ENCODE measurements at regions not wholly inside any gene's neighbourhood (a gene's known extent, or its start where the extent isn't known, plus 50 kb on each side); places are given as distances from the start of the nearest gene placed in this dataset.
"Not testable (repeated sequence)": the region's sequence is repeated elsewhere in the genome, so short reads cannot be mapped to it uniquely, and the experiment has no call there.

DNA sequence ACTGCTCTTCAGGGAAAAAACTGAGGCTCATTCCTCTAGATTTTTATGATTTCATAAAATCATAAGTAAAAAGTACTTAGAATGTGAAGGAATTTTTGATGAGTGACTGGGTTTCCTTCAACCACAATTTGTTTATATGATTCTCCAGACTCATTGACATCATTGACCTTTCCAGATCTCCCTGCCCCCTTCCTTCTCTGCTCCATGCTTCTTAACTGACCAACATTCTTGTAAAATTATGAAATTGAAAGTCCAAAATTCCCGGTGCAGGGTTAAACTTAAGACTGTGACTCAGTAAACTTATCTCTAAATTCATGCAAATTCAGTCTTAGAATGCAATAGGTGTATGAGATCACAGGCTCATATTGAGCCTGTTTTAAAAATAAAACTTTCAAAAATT lies 648.9 kb downstream of the TDRD15 start:
- Histone ChIP-seq H3K27me3 (ENCODE audit: control insufficient read depth, insufficient read depth, low read length) (no peaks in the 10 kb centered on the region), H3K9ac (ENCODE audit: low read depth, low read length) (no peak overlapping the region), H3K4me1 (ENCODE audit: control insufficient read depth, insufficient read depth, low read length) (no peaks in the 10 kb centered on the region), H3K36me3 (ENCODE audit: control insufficient read depth, insufficient read depth, low read length) (no peaks in the 10 kb centered on the region), H3K4me3 (ENCODE audit: low read depth, low read length) (no peak overlapping the region), H3K27ac (ENCODE audit: low read depth, low read length) (no peak overlapping the region), H3K9me3 (ENCODE audit: control insufficient read depth, insufficient read depth, low read length) (no peaks in the 10 kb centered on the region)

DNA sequence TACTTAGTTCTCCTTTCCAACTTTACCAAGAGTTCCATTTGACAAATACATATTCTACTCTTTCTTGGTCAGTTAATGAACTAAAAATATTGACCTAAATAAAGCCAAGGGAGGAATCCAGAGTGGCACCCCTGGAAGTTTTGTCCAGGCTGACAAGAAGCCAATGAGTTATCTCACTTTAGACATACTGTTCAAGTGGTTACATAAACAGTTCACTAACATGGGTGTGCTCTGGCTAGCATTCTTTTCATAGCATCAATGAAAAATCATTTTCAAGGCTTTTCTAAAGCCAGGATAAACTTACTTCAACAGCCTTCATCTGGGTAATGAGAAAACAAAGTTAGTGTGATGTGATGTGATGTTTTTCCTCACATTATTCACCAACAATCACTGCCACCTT lies 649.4 kb downstream of the TDRD15 start:
- Histone ChIP-seq H3K27ac (ENCODE audit: low read depth, low read length) (no peak overlapping the region), H3K4me1 (ENCODE audit: control insufficient read depth, insufficient read depth, low read length) (no peaks in the 10 kb centered on the region), H3K27me3 (ENCODE audit: control insufficient read depth, insufficient read depth, low read length) (no peaks in the 10 kb centered on the region), H3K36me3 (ENCODE audit: control insufficient read depth, insufficient read depth, low read length) (no peaks in the 10 kb centered on the region), H3K9me3 (ENCODE audit: control insufficient read depth, insufficient read depth, low read length) (no peaks in the 10 kb centered on the region), H3K4me3 (ENCODE audit: low read depth, low read length) (no peak overlapping the region), H3K9ac (ENCODE audit: low read depth, low read length) (no peak overlapping the region)

DNA sequence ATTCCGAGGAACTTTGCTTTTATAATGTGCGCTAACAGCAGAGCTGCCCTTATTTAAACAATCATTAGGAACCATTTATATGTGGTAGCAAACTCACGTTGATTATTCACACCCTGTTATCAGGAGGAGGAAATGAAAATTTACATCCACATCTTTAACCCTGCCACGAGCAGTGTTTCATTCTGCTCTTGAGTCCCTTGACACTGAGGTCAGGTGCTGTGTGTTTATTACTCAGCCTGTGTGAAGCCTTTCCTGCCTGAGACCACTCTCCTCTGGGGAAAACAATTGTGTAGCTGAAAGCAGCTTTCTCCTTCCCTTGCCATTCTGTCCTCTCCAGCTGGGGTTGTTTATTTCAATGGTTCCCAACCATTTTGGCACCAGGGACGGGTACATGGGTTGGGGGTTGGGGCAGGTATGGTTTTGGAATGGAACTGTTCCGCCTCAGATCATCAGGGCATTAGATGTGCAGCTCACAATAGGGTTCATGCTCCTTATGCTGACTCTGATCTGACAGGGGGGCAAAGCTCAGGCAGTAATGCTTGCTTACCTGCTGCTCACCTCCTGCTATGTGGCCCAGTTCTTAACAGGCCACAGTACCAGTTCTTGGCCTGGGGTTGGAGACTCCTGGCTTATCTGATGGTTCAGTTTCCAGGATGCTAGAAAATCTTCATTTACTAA lies 651.1 kb downstream of the TDRD15 start:
- no peaks in the 10 kb centered on the region for H3K4me1 ChIP-seq (ENCODE audit: control insufficient read depth, insufficient read depth, low read length)
- no peak overlapping the region for H3K4me3 ChIP-seq (ENCODE audit: low read depth, low read length)
- H3K9me3 ChIP-seq (ENCODE audit: control insufficient read depth, insufficient read depth, low read length) = no peaks in the 10 kb centered on the region
- H3K27me3 ChIP-seq (ENCODE audit: control insufficient read depth, insufficient read depth, low read length) = no peaks in the 10 kb centered on the region
- H3K27ac ChIP-seq (ENCODE audit: low read depth, low read length) = no peak overlapping the region
- H3K36me3 ChIP-seq (ENCODE audit: control insufficient read depth, insufficient read depth, low read length) = no peaks in the 10 kb centered on the region
- H3K9ac ChIP-seq (ENCODE audit: low read depth, low read length) = no peak overlapping the region

DNA sequence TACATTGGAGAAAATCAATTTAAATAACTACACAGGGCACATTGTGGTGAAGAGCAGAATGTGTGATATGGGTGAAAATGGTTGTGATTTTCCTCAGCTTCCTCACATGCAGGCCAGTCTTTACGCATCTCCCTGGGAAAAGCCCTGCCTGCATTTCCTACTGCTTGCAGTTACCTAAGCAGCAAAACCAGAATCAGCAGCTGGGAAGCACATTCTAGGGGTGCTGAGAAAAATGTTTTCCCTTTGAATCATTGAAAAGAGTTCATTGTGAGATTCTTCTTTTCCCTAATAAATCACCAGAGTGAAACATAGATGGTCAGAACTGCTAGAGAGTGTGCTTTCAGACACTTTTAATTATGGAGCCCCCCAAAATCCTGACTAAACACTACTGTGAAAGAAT lies 656.0 kb downstream of the TDRD15 start:
- Histone ChIP-seq H3K4me1 (ENCODE audit: control insufficient read depth, insufficient read depth, low read length) (no peaks in the 10 kb centered on the region), H3K27ac (ENCODE audit: low read depth, low read length) (no peak overlapping the region), H3K9ac (ENCODE audit: low read depth, low read length) (no peak overlapping the region), H3K36me3 (ENCODE audit: control insufficient read depth, insufficient read depth, low read length) (no peaks in the 10 kb centered on the region), H3K27me3 (ENCODE audit: control insufficient read depth, insufficient read depth, low read length) (no peaks in the 10 kb centered on the region), H3K9me3 (ENCODE audit: control insufficient read depth, insufficient read depth, low read length) (no peaks in the 10 kb centered on the region), H3K4me3 (ENCODE audit: low read depth, low read length) (no peak overlapping the region)

DNA sequence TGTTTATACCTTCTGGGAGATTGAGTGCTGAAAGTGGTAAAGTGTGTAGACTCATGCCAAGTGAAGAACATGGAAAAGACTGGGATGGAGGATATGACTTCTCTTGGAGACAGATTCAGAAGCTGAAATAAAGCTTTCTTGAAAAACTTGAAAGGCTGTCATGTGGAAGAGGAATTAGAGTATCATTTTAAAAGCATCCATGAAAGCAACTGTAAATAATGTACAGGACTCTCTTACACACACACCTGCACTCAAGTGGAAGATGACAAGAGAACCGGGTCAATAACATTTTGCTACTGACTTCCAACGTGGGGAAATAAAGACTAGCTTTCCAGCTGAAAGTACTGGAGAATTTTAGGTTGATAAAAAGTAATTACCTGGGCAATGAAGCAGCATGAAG lies 658.2 kb downstream of the TDRD15 start:
- no peaks in the 10 kb centered on the region for H3K27me3 ChIP-seq (ENCODE audit: control insufficient read depth, insufficient read depth, low read length)

DNA sequence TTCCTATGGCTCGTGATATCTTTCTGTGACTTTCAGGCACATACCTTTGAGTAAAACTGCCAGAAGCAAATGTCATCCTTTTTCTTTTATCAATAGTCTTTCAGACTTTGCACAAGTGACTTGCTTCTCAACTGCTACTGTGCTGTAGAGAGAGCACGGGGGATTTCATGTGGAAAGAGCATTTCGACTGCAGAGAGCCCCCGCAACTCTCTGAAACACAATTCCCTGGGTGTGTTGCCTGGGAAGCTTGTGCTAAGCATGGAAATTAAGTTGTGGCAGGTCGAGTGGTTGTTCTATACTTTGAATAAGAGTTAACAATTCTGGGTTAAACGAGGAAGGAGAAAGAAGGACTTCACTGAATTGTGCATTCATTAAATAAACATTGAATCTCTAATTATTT lies 659.1 kb downstream of the TDRD15 start:
- Histone ChIP-seq H3K4me1 (ENCODE audit: control insufficient read depth, insufficient read depth, low read length) (no peaks in the 10 kb centered on the region), H3K27ac (ENCODE audit: low read depth, low read length) (no peak overlapping the region), H3K36me3 (ENCODE audit: control insufficient read depth, insufficient read depth, low read length) (no peaks in the 10 kb centered on the region), H3K9me3 (ENCODE audit: control insufficient read depth, insufficient read depth, low read length) (no peaks in the 10 kb centered on the region), H3K4me3 (ENCODE audit: low read depth, low read length) (no peak overlapping the region), H3K27me3 (ENCODE audit: control insufficient read depth, insufficient read depth, low read length) (no peaks in the 10 kb centered on the region), H3K9ac (ENCODE audit: low read depth, low read length) (no peak overlapping the region)

More for the DNA sequence above, 658.2 kb downstream of the TDRD15 start:
- Histone ChIP-seq H3K4me1 (ENCODE audit: control insufficient read depth, insufficient read depth, low read length) (no peaks in the 10 kb centered on the region), H3K27ac (ENCODE audit: low read depth, low read length) (no peak overlapping the region), H3K36me3 (ENCODE audit: control insufficient read depth, insufficient read depth, low read length) (no peaks in the 10 kb centered on the region), H3K9ac (ENCODE audit: low read depth, low read length) (no peak overlapping the region), H3K4me3 (ENCODE audit: low read depth, low read length) (no peak overlapping the region), H3K9me3 (ENCODE audit: control insufficient read depth, insufficient read depth, low read length) (no peaks in the 10 kb centered on the region)

DNA sequence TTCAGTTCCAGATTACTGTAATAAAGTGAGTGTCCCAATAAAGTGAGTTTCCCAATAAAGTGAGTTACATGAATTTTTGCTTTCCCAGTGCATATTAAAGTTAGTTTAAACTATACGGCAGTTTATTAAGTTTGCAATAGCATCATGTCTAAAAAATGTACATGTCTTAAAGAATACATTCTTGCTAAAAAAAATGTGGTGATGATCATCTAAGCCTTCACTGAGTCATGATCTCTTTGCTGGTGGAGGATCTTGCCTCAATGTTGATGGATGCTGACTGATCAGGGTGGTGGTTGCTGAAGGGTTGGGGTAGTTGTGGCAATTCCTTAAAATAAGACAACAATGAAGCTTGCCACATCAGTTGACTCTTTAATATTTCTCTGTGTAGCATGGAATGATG lies 664.2 kb downstream of the TDRD15 start:
- H3K27ac ChIP-seq (ENCODE audit: low read depth, low read length) = no peak overlapping the region
- H3K4me1 ChIP-seq (ENCODE audit: control insufficient read depth, insufficient read depth, low read length) = no peaks in the 10 kb centered on the region
- H3K4me3 ChIP-seq (ENCODE audit: low read depth, low read length) = no peak overlapping the region
- no peak overlapping the region for H3K9ac ChIP-seq (ENCODE audit: low read depth, low read length)
- no peaks in the 10 kb centered on the region for H3K27me3 ChIP-seq (ENCODE audit: control insufficient read depth, insufficient read depth, low read length)
- H3K9me3 ChIP-seq (ENCODE audit: control insufficient read depth, insufficient read depth, low read length) = no peaks in the 10 kb centered on the region
- H3K36me3 ChIP-seq (ENCODE audit: control insufficient read depth, insufficient read depth, low read length) = no peaks in the 10 kb centered on the region

DNA sequence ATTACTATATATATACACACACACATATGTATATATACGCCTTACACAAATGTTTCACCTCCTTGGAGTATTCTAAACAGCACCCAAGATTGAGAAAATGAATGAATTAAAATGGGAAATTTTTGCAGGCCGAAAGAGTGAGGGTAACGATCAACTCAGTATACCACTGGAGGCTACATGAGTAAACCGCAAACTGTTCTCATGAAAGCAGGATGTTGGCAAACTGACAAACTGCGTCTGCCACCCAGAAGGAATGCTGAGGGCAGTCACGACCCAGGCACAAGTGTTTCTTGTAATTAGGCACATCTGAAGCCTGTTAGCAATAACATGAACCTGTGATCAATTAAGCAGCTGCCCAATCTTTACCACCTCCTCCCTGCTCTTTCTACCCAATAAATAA lies 666.5 kb downstream of the TDRD15 start:
- H3K27ac ChIP-seq (ENCODE audit: low read depth, low read length); H3K4me1 ChIP-seq (ENCODE audit: control insufficient read depth, insufficient read depth, low read length); H3K9ac ChIP-seq (ENCODE audit: low read depth, low read length): not testable (repeated sequence)

DNA sequence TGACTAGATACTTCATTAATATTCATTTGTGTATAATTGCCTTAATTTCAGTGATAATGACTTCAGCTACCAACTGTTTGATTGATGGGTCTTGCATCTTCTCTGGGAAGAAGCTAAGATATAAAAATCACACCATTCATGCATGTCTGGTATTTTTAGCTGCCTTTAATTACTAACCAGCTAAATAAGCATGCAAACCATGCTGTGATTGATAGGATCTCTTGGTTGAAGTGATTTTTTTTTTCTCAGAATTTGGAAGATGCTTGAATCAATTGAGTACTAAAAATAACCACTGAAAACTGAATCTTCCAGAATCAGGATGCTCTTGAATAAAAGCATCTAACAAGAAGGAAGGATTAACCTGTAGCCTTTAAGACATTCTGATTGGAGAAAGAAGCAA lies 668.8 kb downstream of the TDRD15 start:
- Histone ChIP-seq H3K4me1 (ENCODE audit: control insufficient read depth, insufficient read depth, low read length) (no peaks in the 10 kb centered on the region), H3K9ac (ENCODE audit: low read depth, low read length) (no peak overlapping the region), H3K36me3 (ENCODE audit: control insufficient read depth, insufficient read depth, low read length) (no peaks in the 10 kb centered on the region), H3K27ac (ENCODE audit: low read depth, low read length) (no peak overlapping the region), H3K9me3 (ENCODE audit: control insufficient read depth, insufficient read depth, low read length) (no peaks in the 10 kb centered on the region), H3K27me3 (ENCODE audit: control insufficient read depth, insufficient read depth, low read length) (no peaks in the 10 kb centered on the region), H3K4me3 (ENCODE audit: low read depth, low read length) (no peak overlapping the region)

More for the DNA sequence above, 666.5 kb downstream of the TDRD15 start:
- not testable (repeated sequence) for H3K27me3 ChIP-seq (ENCODE audit: control insufficient read depth, insufficient read depth, low read length); H3K4me3 ChIP-seq (ENCODE audit: low read depth, low read length); H3K9me3 ChIP-seq (ENCODE audit: control insufficient read depth, insufficient read depth, low read length); H3K36me3 ChIP-seq (ENCODE audit: control insufficient read depth, insufficient read depth, low read length)

DNA sequence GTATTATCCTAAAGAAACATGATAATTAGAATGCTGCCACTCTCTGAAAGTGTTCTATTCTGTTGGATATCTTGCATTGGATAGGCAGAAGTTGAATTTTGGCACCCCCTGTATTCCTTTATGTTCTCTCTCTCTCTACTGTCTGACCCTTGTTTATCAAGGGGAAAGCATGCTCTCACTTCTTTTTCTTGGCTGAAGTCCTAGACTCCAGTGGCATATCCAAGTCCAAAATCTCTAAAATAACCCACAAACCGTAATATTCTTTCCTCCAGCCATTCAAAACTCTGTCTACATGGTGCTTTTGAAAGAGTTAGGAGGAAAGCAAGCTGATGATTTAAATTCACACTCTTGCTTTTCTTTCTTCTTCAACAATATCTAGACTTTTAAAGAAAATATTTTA lies 669.7 kb downstream of the TDRD15 start:
- Histone ChIP-seq H3K27ac (ENCODE audit: low read depth, low read length) (no peak overlapping the region), H3K4me1 (ENCODE audit: control insufficient read depth, insufficient read depth, low read length) (no peaks in the 10 kb centered on the region), H3K4me3 (ENCODE audit: low read depth, low read length) (no peak overlapping the region), H3K9ac (ENCODE audit: low read depth, low read length) (no peak overlapping the region), H3K27me3 (ENCODE audit: control insufficient read depth, insufficient read depth, low read length) (no peaks in the 10 kb centered on the region), H3K9me3 (ENCODE audit: control insufficient read depth, insufficient read depth, low read length) (no peaks in the 10 kb centered on the region), H3K36me3 (ENCODE audit: control insufficient read depth, insufficient read depth, low read length) (no peaks in the 10 kb centered on the region)

DNA sequence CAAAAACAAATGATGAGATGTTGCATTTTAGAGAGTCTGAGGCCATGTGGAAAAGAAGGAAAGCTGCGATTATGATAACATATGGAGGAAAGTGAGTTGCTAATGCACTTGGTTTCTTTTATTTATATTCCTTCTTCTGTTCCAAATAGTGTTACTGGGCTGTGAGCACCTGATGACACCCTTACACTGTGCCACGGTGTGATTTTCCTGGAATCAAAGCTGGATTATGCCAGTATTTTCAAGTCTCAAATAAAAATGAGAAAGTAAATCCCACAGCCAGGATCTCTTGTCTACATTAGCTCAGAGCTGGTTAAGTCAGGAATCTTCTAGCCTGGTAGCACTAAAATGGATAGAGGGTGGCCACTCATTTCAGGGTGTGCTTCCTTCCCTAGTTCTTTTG lies 670.8 kb downstream of the TDRD15 start:
- no peak overlapping the region for H3K9ac ChIP-seq (ENCODE audit: low read depth, low read length)

DNA sequence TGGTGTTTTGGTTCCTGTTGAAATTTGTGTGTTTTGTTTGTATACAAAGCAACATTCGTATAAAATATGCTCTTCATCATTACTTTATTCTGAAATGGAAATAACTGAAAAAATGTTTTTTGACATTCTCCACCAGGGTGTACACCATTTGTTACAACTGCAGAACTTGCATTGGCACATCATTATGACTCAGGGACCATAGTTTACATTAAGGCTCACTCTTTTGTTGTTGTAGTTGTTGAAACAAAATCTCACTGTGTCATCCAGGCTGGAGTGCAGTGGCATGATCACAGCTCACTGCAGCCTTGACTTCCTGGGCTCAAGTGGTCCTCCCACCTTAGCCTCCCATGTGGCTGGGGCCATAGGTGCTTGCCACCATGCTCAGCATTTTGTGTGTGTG lies 676.6 kb downstream of the TDRD15 start:
- Histone ChIP-seq H3K27me3 (ENCODE audit: control insufficient read depth, insufficient read depth, low read length) (no peaks in the 10 kb centered on the region), H3K27ac (ENCODE audit: low read depth, low read length) (no peak overlapping the region), H3K9me3 (ENCODE audit: control insufficient read depth, insufficient read depth, low read length) (no peaks in the 10 kb centered on the region), H3K4me1 (ENCODE audit: control insufficient read depth, insufficient read depth, low read length) (no peaks in the 10 kb centered on the region), H3K4me3 (ENCODE audit: low read depth, low read length) (no peak overlapping the region), H3K36me3 (ENCODE audit: control insufficient read depth, insufficient read depth, low read length) (no peaks in the 10 kb centered on the region), H3K9ac (ENCODE audit: low read depth, low read length) (no peak overlapping the region)

More for the DNA sequence above, 670.8 kb downstream of the TDRD15 start:
- no peak overlapping the region for H3K27ac ChIP-seq (ENCODE audit: low read depth, low read length)
- no peaks in the 10 kb centered on the region for H3K36me3 ChIP-seq (ENCODE audit: control insufficient read depth, insufficient read depth, low read length)
- H3K4me3 ChIP-seq (ENCODE audit: low read depth, low read length) = no peak overlapping the region
- no peaks in the 10 kb centered on the region for H3K4me1 ChIP-seq (ENCODE audit: control insufficient read depth, insufficient read depth, low read length)
- no peaks in the 10 kb centered on the region for H3K27me3 ChIP-seq (ENCODE audit: control insufficient read depth, insufficient read depth, low read length)
- no peaks in the 10 kb centered on the region for H3K9me3 ChIP-seq (ENCODE audit: control insufficient read depth, insufficient read depth, low read length)

All from HUES48 (cell line).